NCI-H82 treated with DMSO at 0.1 percent for 48 hours (cell line): ENCODE measurements at regions not wholly inside any gene's neighbourhood (a gene's known extent, or its start where the extent isn't known, plus 50 kb on each side); places are given as distances from the start of the nearest gene placed in this dataset.
"Not testable (repeated sequence)": the region's sequence is repeated elsewhere in the genome, so short reads cannot be mapped to it uniquely, and the experiment has no call there.

Experiments used
- DNase-seq: peaks from one replicate; lab custom pipeline; 2025; ENCODE audit not compliant: unreplicated experiment; lab: John Stamatoyannopoulos, UW

GRCh38 chr7:81439591-81439990 lies 330.3 kb downstream of the HGF start:
- DNase-seq: no peak

- DNase-seq: not testable (repeated sequence)
These were observed 332.7 kb downstream of the HGF start for GRCh38 chr7:81437160-81437559.

- no peak for DNase-seq
These were observed 336.0 kb downstream of the HGF start for GRCh38 chr7:81433692-81434331.

- no peak for DNase-seq
These were observed 336.6 kb downstream of the HGF start for GRCh38 chr7:81433206-81433605.

GRCh38 chr7:81430761-81431160 lies 339.1 kb downstream of the HGF start:
- no peak for DNase-seq

GRCh38 chr7:81430150-81430549 lies 339.7 kb downstream of the HGF start:
- DNase-seq: no peak

- DNase-seq: no peak
These were observed 342.4 kb downstream of the HGF start for GRCh38 chr7:81427461-81427860.

- no peak for DNase-seq
These were observed 349.2 kb downstream of the HGF start for GRCh38 chr7:81420526-81421226.

- no peak for DNase-seq
These were observed 350.1 kb downstream of the HGF start for GRCh38 chr7:81419731-81420130.

GRCh38 chr7:81416659-81417058 lies 353.2 kb downstream of the HGF start:
- DNase-seq: no peak

GRCh38 chr7:81415181-81415580 lies 354.7 kb downstream of the HGF start:
- DNase-seq: no peak

- no peak for DNase-seq
These were observed 355.4 kb downstream of the HGF start for GRCh38 chr7:81414411-81414810.

- no peak for DNase-seq
These were observed 359.3 kb downstream of the HGF start for GRCh38 chr7:81410471-81411117.

- no peak for DNase-seq
These were observed 361.1 kb downstream of the HGF start for GRCh38 chr7:81408728-81409127.

GRCh38 chr7:81407094-81407493 lies 362.8 kb downstream of the HGF start:
- DNase-seq: no peak

- DNase-seq: no peak
These were observed 365.2 kb downstream of the HGF start for GRCh38 chr7:81404669-81405068.

GRCh38 chr7:81402227-81402626 lies 367.6 kb downstream of the HGF start:
- no peak for DNase-seq

- DNase-seq: no peak
These were observed 370.4 kb downstream of the HGF start for GRCh38 chr7:81399471-81399870.

GRCh38 chr7:81394029-81394428 lies 375.8 kb downstream of the HGF start:
- no peak for DNase-seq

- no peak for DNase-seq
These were observed 376.8 kb downstream of the HGF start for GRCh38 chr7:81393018-81393417.

- DNase-seq: no peak
These were observed 384.5 kb downstream of the HGF start for GRCh38 chr7:81385370-81385769.

GRCh38 chr7:81383846-81384245 lies 386.0 kb downstream of the HGF start:
- no peak for DNase-seq
